Mucosa of rectum (tissue), 2 donors: ENCODE measurements at regions not wholly inside any gene's neighbourhood (a gene's known extent, or its start where the extent isn't known, plus 50 kb on each side); places are given as distances from the start of the nearest gene placed in this dataset.

Experiments
- H3K27ac ChIP-seq, 2 donors: one replicate each; pipeline ENCODE4 v1.7.0; 2013; ENCODE audit warnings: inconsistent platforms in 2 of 2, low read depth in 2 of 2, low read length in 2 of 2
- H3K27me3 ChIP-seq, 2 donors: one replicate each; pipeline ENCODE4 v1.7.0; 2013; ENCODE audit warnings: low read length in 2 of 2; ENCODE audit not compliant: control insufficient read depth in 2 of 2, insufficient read depth in 2 of 2
- H3K36me3 ChIP-seq, 2 donors: one replicate each; pipeline ENCODE4 v1.7.0; 2013; ENCODE audit warnings: low read length in 2 of 2; ENCODE audit not compliant: control insufficient read depth in 2 of 2, insufficient read depth in 2 of 2
- H3K4me1 ChIP-seq, 2 donors: one replicate each; pipeline ENCODE4 v1.7.0; 2013; ENCODE audit warnings: low read length in 2 of 2, mild to moderate bottlenecking in 1 of 2; ENCODE audit not compliant: control insufficient read depth in 2 of 2, insufficient read depth in 2 of 2
- H3K4me3 ChIP-seq, 2 donors: one replicate each; pipeline ENCODE4 v1.7.0; 2013; ENCODE audit warnings: low read length in 2 of 2
- H3K9ac ChIP-seq, 2 donors: one replicate each; pipeline ENCODE4 v1.7.0; 2013; ENCODE audit warnings: low read length in 2 of 2, low read depth in 1 of 2, mild to moderate bottlenecking in 1 of 2
- H3K9me3 ChIP-seq, 2 donors: one replicate each; pipeline ENCODE4 v1.7.0; 2013; ENCODE audit warnings: low read length in 2 of 2; ENCODE audit not compliant: control insufficient read depth in 2 of 2
- donor health status: healthy.
- donor health status: Normal muscosa, but diverticular disease.

DNA sequence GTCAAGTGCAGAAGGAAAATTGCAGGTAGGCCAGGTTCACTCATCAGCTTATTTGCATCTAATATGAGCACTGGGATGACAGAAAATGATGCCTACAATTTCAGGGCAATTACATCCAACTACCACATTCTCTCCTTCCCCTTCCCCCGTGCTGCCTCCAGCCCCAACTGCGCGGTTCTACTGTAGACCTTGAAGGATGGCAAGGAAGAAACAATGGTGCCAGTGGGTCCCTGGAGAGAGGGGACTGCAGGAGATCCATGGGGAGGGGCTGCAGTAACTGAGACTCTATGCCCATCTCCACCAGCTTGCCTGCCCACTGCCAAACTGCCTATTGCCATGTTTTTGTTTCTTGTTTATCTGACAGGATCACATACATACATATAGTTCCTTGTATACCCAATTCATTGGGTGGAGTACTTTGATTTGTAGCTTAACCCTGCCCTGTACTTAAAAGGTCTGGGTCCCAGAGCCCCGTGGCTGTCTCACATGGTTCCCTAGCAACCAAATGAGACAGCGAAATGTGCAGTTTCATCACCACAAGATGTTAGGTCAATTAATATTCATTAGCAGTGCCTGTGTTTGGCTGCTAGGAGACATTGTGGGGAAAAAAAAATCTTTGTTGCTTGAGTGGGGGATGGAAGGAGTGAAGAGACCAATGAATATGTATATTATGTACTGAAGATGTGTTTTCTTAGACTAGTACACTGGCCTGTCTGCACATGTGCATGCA, 253.5 kb upstream of the PLET1 start:
- Histone ChIP-seq H3K27me3 (no peaks in the 10 kb centered on the region), H3K9me3 (no peaks in the 10 kb centered on the region), H3K4me3 (no peak overlapping the region), H3K27ac (no peak overlapping the region), H3K36me3 (no peaks in the 10 kb centered on the region), H3K4me1 (no peaks in the 10 kb centered on the region), H3K9ac (no peak overlapping the region)

DNA sequence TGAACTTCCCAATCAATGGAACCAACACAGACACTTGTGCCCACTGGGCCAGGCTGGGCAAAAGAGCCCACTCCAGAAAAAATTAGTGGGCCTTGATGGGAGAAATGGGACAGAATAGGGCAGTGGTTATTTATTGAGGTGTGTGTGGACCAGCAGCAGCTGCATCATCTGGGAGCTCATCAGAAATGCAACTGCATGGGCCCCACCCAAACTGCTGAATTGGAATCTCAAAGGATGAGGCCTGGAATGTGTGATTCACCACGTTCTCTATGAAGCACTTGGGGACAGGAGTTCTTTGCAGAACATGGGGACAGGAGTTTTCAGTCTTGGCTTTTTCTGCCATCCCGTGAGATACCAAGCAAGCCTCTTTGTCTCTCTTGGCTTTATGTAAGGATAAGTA, 255.6 kb upstream of the PLET1 start:
- no peak overlapping the region for H3K27ac ChIP-seq
- no peaks in the 10 kb centered on the region for H3K4me1 ChIP-seq
- H3K27me3 ChIP-seq = no peaks in the 10 kb centered on the region
- H3K4me3 ChIP-seq = no peak overlapping the region
- H3K9me3 ChIP-seq = no peaks in the 10 kb centered on the region
- no peak overlapping the region for H3K9ac ChIP-seq
- H3K36me3 ChIP-seq = no peaks in the 10 kb centered on the region

DNA sequence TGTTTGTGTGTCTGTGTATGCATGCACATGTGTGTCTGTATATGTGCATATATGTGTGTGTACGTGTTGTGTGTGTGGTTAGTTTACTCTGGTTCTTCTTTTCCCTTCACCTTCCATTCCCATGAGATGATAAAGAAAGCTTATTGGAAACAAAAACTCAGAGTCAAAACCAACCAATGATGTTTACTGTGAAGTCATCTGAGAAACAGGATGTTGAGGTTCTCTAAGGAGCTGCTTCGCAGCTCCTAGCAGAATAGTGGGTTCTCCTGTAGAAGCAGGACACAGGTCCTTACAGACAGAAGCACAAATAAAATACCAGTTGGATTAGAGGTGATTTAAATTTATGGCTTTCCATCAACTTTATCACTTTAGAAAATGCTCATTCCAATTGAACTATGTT, 256.1 kb upstream of the PLET1 start:
- H3K27ac ChIP-seq = no peak overlapping the region
- H3K36me3 ChIP-seq = no peaks in the 10 kb centered on the region
- H3K4me1 ChIP-seq = no peaks in the 10 kb centered on the region
- no peak overlapping the region for H3K9ac ChIP-seq
- no peak overlapping the region for H3K4me3 ChIP-seq
- H3K9me3 ChIP-seq = no peaks in the 10 kb centered on the region
- no peaks in the 10 kb centered on the region for H3K27me3 ChIP-seq

DNA sequence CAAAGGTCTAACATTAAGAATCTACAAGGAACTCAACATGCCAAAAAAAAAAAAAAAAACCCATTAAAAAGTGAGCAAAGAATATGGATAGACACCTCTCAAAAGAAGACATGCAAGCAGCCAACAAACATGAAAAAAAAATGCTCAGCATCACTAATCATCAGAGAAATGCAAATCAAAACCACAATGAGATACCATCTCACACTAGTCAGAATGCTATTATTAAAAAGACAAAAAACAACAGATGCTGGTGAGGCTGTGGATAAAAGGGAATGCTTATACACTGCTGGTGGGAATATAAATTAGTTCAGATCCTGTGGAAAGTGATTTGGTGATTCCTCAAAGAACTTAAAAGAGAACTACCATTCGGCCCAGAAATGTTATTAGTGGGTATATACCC, 257.7 kb upstream of the PLET1 start:
- no peaks in the 10 kb centered on the region for H3K36me3 ChIP-seq

DNA sequence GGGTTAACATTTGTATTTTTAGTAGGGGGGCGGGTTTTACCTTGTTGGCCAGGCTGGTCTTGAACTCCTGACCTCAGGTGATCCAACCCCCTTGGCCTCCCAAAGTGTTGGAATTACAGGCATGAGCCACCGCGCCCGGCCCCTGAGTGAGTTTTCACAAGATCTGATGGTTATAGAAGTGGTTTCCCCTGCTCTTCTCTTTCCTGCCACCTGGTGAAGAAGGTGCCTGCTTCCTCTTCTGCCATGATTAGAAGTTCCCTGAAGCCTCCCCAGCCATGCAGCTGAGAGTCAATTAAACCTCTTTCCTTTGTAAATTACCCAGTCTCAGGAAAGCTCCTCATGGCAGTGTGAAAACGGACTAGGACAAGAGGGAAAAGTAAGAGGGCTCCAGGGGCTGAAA, 259.1 kb upstream of the PLET1 start:
- H3K4me3 ChIP-seq = no peak overlapping the region
- H3K9me3 ChIP-seq = no peaks in the 10 kb centered on the region
- H3K27me3 ChIP-seq = no peaks in the 10 kb centered on the region
- H3K9ac ChIP-seq = no peak overlapping the region
- H3K4me1 ChIP-seq = no peaks in the 10 kb centered on the region
- H3K27ac ChIP-seq = no peak overlapping the region
- H3K36me3 ChIP-seq = no peaks in the 10 kb centered on the region

More for the DNA sequence above, 257.7 kb upstream of the PLET1 start:
- Histone ChIP-seq H3K9ac (no peak overlapping the region), H3K27ac (no peak overlapping the region), H3K27me3 (no peaks in the 10 kb centered on the region), H3K9me3 (no peaks in the 10 kb centered on the region), H3K4me3 (no peak overlapping the region), H3K4me1 (no peaks in the 10 kb centered on the region)

DNA sequence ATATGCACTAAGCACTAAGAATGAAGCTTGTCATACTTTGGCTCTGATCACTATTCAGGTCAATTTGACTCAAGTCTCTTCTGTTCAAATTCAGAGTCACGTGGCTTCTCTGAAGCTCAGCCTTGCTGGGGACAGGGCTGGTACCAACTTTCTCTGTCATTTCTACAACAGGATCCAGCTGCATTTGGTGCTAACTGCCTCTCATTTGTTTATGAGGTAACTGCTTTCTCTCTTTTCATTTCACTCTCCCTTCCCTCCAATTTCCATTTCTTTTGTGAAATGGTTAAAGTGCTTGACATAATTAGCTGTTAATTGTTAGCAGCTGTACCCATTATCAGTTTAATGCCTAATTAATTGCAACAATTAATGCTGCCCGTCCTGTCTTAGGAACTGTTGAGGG, 259.7 kb upstream of the PLET1 start:
- Histone ChIP-seq H3K27me3 (no peaks in the 10 kb centered on the region), H3K27ac (no peak overlapping the region), H3K36me3 (no peaks in the 10 kb centered on the region), H3K4me3 (no peak overlapping the region), H3K9ac (no peak overlapping the region), H3K4me1 (no peaks in the 10 kb centered on the region), H3K9me3 (no peaks in the 10 kb centered on the region)

DNA sequence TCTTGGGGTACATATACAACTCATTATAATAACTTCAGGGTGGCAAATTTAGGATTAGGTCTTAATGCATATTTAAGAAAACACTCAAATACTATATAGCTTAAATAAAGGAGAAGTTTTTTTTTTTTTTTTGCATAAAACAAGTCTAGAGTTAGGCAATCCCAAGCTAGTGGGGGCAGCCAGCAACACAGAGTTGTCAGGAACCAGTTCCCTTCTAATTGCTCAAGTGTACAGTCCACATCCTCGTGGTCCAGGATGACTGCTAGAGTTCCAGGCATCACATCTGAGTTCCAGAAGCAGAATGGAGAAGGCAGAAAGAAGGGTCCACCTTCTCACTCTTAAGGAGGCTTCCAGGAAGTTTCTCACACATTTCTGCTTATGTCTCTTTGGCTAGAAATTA, 261.9 kb upstream of the PLET1 start:
- Histone ChIP-seq H3K36me3 (no peaks in the 10 kb centered on the region), H3K4me1 (no peaks in the 10 kb centered on the region), H3K27me3 (no peaks in the 10 kb centered on the region), H3K27ac (no peak overlapping the region), H3K9ac (no peak overlapping the region), H3K4me3 (no peak overlapping the region), H3K9me3 (no peaks in the 10 kb centered on the region)

DNA sequence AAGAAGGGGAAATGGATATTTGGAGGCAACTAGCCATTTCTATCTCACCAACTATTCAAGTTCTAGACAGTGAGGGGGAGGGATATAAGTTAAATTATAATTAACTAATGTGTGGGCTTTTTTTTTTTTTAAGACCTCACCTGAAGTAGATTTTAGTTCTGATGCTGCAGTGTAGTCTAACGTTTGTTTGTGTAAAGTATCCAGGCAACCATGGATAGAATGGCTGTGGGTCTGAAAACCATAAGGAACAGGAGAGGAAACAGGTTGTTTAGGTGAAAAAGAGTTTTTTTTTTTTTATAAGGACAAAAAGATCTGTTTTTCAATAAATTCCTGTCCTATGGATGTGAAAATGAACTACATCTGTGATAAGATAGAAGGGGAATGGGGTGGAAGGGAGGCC, 262.4 kb upstream of the PLET1 start:
- Histone ChIP-seq H3K27ac (no peak overlapping the region), H3K9ac (no peak overlapping the region), H3K36me3 (no peaks in the 10 kb centered on the region), H3K9me3 (no peaks in the 10 kb centered on the region), H3K27me3 (no peaks in the 10 kb centered on the region), H3K4me1 (no peaks in the 10 kb centered on the region), H3K4me3 (no peak overlapping the region)

DNA sequence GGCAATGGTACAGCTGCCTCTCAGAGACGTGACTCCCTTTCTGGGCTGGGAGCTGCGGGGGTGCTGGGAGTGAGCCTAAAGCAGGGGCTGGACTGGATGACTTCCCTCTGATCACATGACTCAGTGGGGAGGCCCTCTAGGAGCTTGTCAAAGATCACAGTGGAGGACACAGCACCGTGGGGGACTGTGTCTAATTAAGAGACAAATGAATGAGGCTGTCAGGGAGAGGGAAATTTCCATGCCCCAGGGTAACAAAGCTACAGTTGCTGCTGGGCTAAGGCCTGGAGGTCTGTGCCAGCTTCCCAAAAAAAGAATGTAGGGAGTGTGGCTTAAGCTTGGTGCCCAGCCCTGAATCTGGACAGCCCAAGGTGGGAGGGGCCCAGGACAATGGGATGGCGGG, 262.8 kb upstream of the PLET1 start:
- no peak overlapping the region for H3K9ac ChIP-seq
- H3K9me3 ChIP-seq = no peaks in the 10 kb centered on the region
- no peaks in the 10 kb centered on the region for H3K36me3 ChIP-seq
- H3K4me3 ChIP-seq = no peak overlapping the region
- H3K27me3 ChIP-seq = no peaks in the 10 kb centered on the region
- H3K27ac ChIP-seq = peak overlapping the region in 1 of 2 donors; percentile 34
- no peaks in the 10 kb centered on the region for H3K4me1 ChIP-seq

DNA sequence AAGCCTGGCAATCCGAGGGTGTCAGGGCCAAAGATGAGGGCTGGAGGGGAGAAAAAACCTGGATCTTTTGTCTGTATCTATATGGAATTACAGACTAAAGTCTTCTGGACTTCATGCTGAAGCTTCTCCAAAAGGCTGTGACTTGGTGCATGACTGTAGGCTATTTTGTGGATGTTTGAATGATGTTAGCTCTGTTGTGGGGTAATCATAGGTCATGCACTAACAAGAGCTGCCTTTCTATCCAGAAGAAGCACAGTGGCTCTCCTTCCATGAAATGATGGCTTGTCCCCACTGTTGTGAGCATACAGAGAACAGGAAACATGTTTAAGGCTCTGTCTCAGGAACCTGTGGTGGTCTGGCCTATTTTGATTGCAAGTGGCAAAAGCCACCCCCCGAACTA, 263.3 kb upstream of the PLET1 start:
- H3K36me3 ChIP-seq = no peaks in the 10 kb centered on the region
- no peaks in the 10 kb centered on the region for H3K9me3 ChIP-seq
- no peak overlapping the region for H3K4me3 ChIP-seq
- H3K27ac ChIP-seq = peak overlapping the region in 1 of 2 donors; percentile 34
- H3K27me3 ChIP-seq = no peaks in the 10 kb centered on the region
- H3K4me1 ChIP-seq = no peaks in the 10 kb centered on the region
- no peak overlapping the region for H3K9ac ChIP-seq

DNA sequence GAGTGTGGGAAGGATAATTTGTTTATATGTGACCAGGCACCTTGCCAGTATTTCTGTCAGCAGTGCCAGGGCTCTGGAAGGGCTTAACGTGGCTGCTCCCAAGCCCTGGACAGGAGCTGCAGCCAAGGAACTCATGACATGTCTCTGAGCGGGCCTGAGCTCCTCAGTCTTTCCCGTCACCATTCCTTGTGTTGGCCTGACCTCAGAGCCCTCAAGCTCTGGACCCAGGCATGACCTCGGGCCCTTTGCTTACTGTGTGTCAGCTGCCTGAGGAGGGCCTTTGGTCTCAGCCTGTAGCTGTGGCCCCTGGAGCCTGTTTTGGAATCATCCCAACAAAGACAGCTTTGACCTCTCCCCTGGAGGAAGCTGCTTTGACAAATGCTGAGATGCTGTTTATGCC, 264.1 kb upstream of the PLET1 start:
- Histone ChIP-seq H3K4me3 (no peak overlapping the region), H3K27me3 (no peaks in the 10 kb centered on the region), H3K4me1 (no peaks in the 10 kb centered on the region), H3K9me3 (no peaks in the 10 kb centered on the region), H3K27ac (peak overlapping the region; percentile 4 to 18), H3K36me3 (no peaks in the 10 kb centered on the region), H3K9ac (no peak overlapping the region)
